ENCODE measurements at regions not wholly inside any gene's neighbourhood (a gene's known extent, or its start where the extent isn't known, plus 50 kb on each side); places are given as distances from the start of the nearest gene placed in this dataset.

- TF ChIP-seq CTCF (IDR thresholded peaks at IDR 0.05; ENCODE audit: low read length) (no peak), EZH2 (IDR thresholded peaks at IDR 0.05; ENCODE audit: borderline replicate concordance, low read length) (no peak)
Observed at GRCh38 chr5:68557162-68557936, 341.8 kb downstream of the PIK3R1 start.
